Tibial nerve (tissue), 4 donors: ENCODE measurements at regions not wholly inside any gene's neighbourhood (a gene's known extent, or its start where the extent isn't known, plus 50 kb on each side); places are given as distances from the start of the nearest gene placed in this dataset.

Experiments
- DNase-seq, 2 donors: peaks; one replicate each; pipeline ENCODE4 v3.0.0-alpha.2; 2019; ENCODE audit warnings: low spot score in 2 of 2
- H3K27ac ChIP-seq, 4 donors: fragments of 200-600 bp; sonication (generic) in 3 of 4; one replicate each; pipeline ENCODE4 v1.5.1; 2017 to 2019; ENCODE audit warnings: mild to moderate bottlenecking in 1 of 4
- H3K27me3 ChIP-seq, 2 donors: fragments of 200-600 bp; sonication (generic) in 1 of 2; one replicate each; pipeline versions ENCODE4 v1.5.1 to v1.6.0; 2017 to 2019
- H3K36me3 ChIP-seq, 3 donors: fragments of 200-600 bp; sonication (generic); one replicate each; pipeline ENCODE4 v1.5.1; 2018 to 2019
- H3K4me1 ChIP-seq, 4 donors: fragments of 200-600 bp; sonication (generic) in 3 of 4; one replicate each; pipeline ENCODE4 v1.5.1; 2017 to 2019
- H3K4me3 ChIP-seq, 4 donors: fragments of 200-600 bp; sonication (generic) in 3 of 4; one replicate each; pipeline ENCODE4 v1.5.1; 2017 to 2019; ENCODE audit warnings: mild to moderate bottlenecking in 1 of 4, moderate library complexity in 1 of 4
- H3K9me3 ChIP-seq, 4 donors: fragments of 200-600 bp; sonication (generic) in 3 of 4; one replicate each; pipeline ENCODE4 v1.5.1; 2017 to 2019
- EP300 ChIP-seq, 2 donors: sonication (generic); formaldehyde crosslinking; IDR thresholded peaks; one replicate each; pipeline ENCODE4 v1.6.1; 2017; ENCODE audit warnings: antibody characterized with exemption in 2 of 2, mild to moderate bottlenecking in 1 of 2
- POLR2A ChIP-seq, 2 donors: fragments of 450-650 bp; IDR thresholded peaks; one replicate each; pipeline ENCODE4 v1.6.1; 2017; ENCODE audit warnings: antibody characterized with exemption in 2 of 2, mild to moderate bottlenecking in 2 of 2, moderate library complexity in 2 of 2
- WGBS, 2 donors: methylation state at CpG; one replicate each; pipeline ENCODE4 v1.1.5; 2018; 5-methylcytosine and 5-hydroxymethylcytosine counted together
- TF ChIP-seq, protein P1 (sequence below), 5 experiments: fragments of 200-600 bp in 3 of 5; fragments of 450-650 bp in 2 of 5; sonication (generic) in 3 of 5; IDR thresholded peaks; one replicate each; pipeline ENCODE4 v1.5.1; 2016 to 2019; ENCODE audit warnings: antibody characterized with exemption in 5 of 5, mild to moderate bottlenecking in 3 of 5, moderate library complexity in 2 of 5

DNA sequence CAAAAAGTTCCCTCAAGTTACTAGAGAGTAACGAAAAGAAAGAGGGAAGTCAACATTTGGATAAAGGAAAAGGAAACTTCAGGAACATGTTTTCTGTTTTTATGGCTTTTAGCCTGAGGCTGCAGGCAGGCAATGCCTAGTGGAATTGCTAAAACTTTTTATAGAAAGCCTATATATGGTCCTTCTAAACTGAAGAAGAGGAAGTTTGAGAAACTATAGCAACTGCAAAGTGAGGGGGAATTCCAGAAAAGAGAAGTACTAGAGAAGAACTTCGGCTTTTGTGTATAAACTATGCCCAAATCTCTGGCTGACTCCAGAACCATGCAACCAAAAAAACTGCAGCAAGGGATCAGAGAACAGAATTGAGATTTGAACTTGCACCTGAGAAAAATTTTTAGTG, 74.3 kb upstream of the ARHGAP42 start:
- no peaks in the 10 kb centered on the region for H3K36me3 ChIP-seq
- peaks cover 0 to 7% (median 0%) of the 10 kb centered on the region in 4 donors for H3K9me3 ChIP-seq
- no peak for DNase-seq
- H3K27ac ChIP-seq: no peak overlapping the region
- no peaks in the 10 kb centered on the region for H3K4me1 ChIP-seq
- 24 to 27% methylated on average over 2 of the region's 2 CpGs for WGBS, 2 donors
- no peak overlapping the region for H3K4me3 ChIP-seq
- no peaks in the 10 kb centered on the region for H3K27me3 ChIP-seq
- TF ChIP-seq, protein P1, sequence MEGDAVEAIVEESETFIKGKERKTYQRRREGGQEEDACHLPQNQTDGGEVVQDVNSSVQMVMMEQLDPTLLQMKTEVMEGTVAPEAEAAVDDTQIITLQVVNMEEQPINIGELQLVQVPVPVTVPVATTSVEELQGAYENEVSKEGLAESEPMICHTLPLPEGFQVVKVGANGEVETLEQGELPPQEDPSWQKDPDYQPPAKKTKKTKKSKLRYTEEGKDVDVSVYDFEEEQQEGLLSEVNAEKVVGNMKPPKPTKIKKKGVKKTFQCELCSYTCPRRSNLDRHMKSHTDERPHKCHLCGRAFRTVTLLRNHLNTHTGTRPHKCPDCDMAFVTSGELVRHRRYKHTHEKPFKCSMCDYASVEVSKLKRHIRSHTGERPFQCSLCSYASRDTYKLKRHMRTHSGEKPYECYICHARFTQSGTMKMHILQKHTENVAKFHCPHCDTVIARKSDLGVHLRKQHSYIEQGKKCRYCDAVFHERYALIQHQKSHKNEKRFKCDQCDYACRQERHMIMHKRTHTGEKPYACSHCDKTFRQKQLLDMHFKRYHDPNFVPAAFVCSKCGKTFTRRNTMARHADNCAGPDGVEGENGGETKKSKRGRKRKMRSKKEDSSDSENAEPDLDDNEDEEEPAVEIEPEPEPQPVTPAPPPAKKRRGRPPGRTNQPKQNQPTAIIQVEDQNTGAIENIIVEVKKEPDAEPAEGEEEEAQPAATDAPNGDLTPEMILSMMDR (IDR thresholded peaks at IDR 0.05): no peak
- TF ChIP-seq POLR2A (IDR thresholded peaks at IDR 0.05): no peak
- TF ChIP-seq EP300 (IDR thresholded peaks at IDR 0.05): no peak

DNA sequence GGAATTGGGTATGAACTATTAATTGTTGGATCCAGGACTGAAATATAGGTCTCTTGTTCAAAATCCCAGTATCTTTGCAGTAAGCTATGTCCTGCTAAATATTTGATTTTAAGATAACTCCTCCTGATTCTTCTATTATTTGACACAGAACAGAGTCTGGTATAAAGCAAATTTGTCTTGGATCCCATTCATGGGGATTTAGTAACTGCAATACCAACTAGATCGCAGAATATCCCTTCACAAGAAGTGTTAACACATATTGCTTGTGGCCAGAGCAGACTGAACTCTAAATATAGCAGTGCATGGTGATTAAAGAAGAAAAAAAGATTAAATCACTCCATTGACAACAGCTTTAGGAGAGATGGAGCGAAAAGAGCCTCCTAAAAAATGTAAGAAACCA, 68.2 kb upstream of the ARHGAP42 start:
- Histone ChIP-seq H3K4me1 (peaks cover 0 to 8% (median 3%) of the 10 kb centered on the region in 4 donors), H3K27me3 (no peaks in the 10 kb centered on the region), H3K4me3 (no peak overlapping the region), H3K36me3 (no peaks in the 10 kb centered on the region), H3K9me3 (peaks cover 0 to 28% (median 2%) of the 10 kb centered on the region in 4 donors), H3K27ac (no peak overlapping the region)
- no peak for DNase-seq
- 59 to 62% methylated on average over 2 of the region's 2 CpGs for WGBS, 2 donors
- TF ChIP-seq POLR2A (IDR thresholded peaks at IDR 0.05): no peak
- TF ChIP-seq EP300 (IDR thresholded peaks at IDR 0.05): no peak

DNA sequence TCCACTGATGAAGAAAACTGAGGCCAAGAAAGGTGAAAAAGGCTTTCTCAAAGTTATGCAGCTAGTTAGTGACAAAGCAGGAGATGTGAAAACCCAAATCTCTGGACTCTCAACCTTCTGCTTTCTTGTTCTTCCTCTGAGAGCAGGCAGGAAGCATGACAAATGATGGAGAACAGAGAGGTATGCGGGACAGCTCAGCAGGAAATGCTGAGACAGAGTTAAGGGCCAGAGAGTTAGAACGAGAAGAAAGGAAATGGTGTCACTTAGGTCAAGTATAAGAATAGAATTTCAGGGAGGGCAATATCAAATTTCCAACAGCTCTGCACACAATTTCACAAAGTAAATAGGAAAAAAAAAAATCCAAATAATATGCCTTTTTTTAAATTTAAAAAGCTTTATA, 67.6 kb upstream of the ARHGAP42 start:
- H3K4me3 ChIP-seq: no peak overlapping the region
- no peak overlapping the region for H3K27ac ChIP-seq
- H3K27me3 ChIP-seq: no peaks in the 10 kb centered on the region
- no peak for DNase-seq
- no peak for TF ChIP-seq EP300 (IDR thresholded peaks at IDR 0.05)
- TF ChIP-seq POLR2A (IDR thresholded peaks at IDR 0.05): no peak
- TF ChIP-seq, protein P1 (IDR thresholded peaks at IDR 0.05): no peak
- peaks cover 0 to 8% (median 3%) of the 10 kb centered on the region in 4 donors for H3K4me1 ChIP-seq
- 29 to 38% methylated on average over 2 of the region's 2 CpGs for WGBS, 2 donors
- no peaks in the 10 kb centered on the region for H3K36me3 ChIP-seq
- H3K9me3 ChIP-seq: peaks cover 0 to 28% (median 2%) of the 10 kb centered on the region in 4 donors

DNA sequence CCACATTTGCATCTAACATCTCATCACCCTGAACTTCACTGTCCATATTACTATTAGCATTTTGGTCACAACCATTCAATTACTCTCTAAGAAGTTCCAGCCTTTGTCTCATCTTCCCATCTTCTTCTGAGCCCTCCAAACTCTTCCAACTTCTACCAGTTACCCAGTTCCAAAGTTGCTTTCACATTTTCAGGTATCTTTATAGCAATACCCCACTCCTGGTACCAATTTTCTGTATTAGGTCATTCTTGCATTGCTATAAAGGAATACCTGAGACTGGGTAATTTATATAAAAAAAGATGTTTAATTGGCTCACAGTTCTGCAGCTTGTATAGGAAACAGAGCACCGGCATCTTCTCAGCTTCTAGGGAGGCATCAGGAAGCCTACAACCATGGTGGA, 64.7 kb upstream of the ARHGAP42 start:
- Histone ChIP-seq H3K9me3 (peaks cover 0 to 28% (median 2%) of the 10 kb centered on the region in 4 donors), H3K36me3 (no peaks in the 10 kb centered on the region), H3K27ac (no peak overlapping the region), H3K27me3 (no peaks in the 10 kb centered on the region), H3K4me1 (peaks cover 0 to 8% (median 3%) of the 10 kb centered on the region in 4 donors), H3K4me3 (no peak overlapping the region)
- no peak for DNase-seq
- TF ChIP-seq EP300 (IDR thresholded peaks at IDR 0.05) (no peak), POLR2A (IDR thresholded peaks at IDR 0.05) (no peak)
- TF ChIP-seq, protein P1 (IDR thresholded peaks at IDR 0.05): no peak
- WGBS, 2 donors: 90 to 100% methylated on average over 1 of the region's 1 CpG

DNA sequence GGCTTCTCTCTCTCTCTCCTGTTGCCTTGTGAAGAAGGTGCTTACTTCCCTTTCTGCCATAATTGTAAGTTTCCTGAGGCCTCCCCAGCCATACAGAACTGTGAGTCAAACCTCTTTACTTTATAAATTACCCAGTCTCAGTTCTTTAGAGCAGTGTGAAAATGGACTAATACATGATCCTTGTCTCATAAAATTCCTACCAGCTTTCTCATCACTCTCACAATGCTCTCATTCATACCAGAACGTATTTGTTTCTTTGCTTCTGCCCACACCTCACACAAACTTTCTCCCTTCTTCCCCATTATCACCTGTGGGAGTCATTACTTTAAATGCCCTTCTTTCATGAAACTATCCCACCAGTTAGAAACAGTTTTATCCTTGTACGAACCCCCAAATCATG, 62.7 kb upstream of the ARHGAP42 start:
- no peak for TF ChIP-seq POLR2A (IDR thresholded peaks at IDR 0.05)
- TF ChIP-seq, protein P1 (IDR thresholded peaks at IDR 0.05): no peak
- no peak for TF ChIP-seq EP300 (IDR thresholded peaks at IDR 0.05)
- H3K9me3 ChIP-seq: peaks cover 0 to 28% (median 2%) of the 10 kb centered on the region in 4 donors
- DNase-seq: no peak
- peaks cover 0 to 3% (median under 1%) of the 10 kb centered on the region in 4 donors for H3K4me1 ChIP-seq
- no peaks in the 10 kb centered on the region for H3K36me3 ChIP-seq
- H3K27ac ChIP-seq: no peak overlapping the region
- H3K4me3 ChIP-seq: no peak overlapping the region
- 57 to 66% methylated on average over 2 of the region's 2 CpGs for WGBS, 2 donors
- H3K27me3 ChIP-seq: no peaks in the 10 kb centered on the region

DNA sequence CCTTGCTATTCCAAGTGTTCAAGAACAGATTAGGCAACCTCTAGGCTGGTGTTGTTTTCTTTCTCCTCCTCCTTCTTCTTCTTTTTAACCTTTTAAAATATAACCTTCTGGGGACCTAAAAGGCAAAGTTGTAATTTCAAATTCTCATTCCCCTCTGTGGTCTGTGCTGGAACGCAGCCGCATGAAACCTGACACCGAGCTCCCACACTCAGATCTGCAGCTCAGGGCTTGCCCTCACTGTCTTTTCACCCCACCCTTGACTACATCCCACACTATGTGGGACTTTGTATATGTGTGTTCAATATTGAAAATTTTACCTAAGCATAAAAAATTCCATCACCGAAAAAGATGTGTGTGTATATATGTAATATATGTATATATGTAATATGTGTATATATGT, 62.0 kb upstream of the ARHGAP42 start:
- H3K4me1 ChIP-seq: no peaks in the 10 kb centered on the region
- DNase-seq: no peak

More for the DNA sequence above, 62.0 kb upstream of the ARHGAP42 start:
- TF ChIP-seq, protein P1 (IDR thresholded peaks at IDR 0.05): no peak
- no peak for TF ChIP-seq EP300 (IDR thresholded peaks at IDR 0.05)
- no peak for TF ChIP-seq POLR2A (IDR thresholded peaks at IDR 0.05)
- Histone ChIP-seq H3K27me3 (no peaks in the 10 kb centered on the region), H3K9me3 (peaks cover 0 to 28% (median 2%) of the 10 kb centered on the region in 4 donors), H3K36me3 (no peaks in the 10 kb centered on the region), H3K4me3 (no peak overlapping the region), H3K27ac (no peak overlapping the region)
- 52 to 58% methylated on average over 4 of the region's 4 CpGs for WGBS, 2 donors
